GM23248 (cell line): ENCODE measurements at regions not wholly inside any gene's neighbourhood (a gene's known extent, or its start where the extent isn't known, plus 50 kb on each side); places are given as distances from the start of the nearest gene placed in this dataset.
A peak's percentile ranks its signal among the peaks of the same experiment; 100 is the strongest.

ENCODE experiments used
- DNase-seq: peaks from one replicate; pipeline ENCODE4 v3.0.0-alpha.2; 2015
- H2AFZ ChIP-seq: fragments of 200-600 bp; sonication (generic); 2 replicates; pipeline ENCODE4 v1.6.1; 2016; ENCODE audit warnings: antibody characterized with exemption
- H3F3A ChIP-seq: fragments of 200-600 bp; sonication (generic); 2 replicates; pipeline ENCODE4 v1.6.1; 2016; ENCODE audit warnings: mild to moderate bottlenecking, antibody characterized with exemption, mixed run types; ENCODE audit not compliant: insufficient read depth
- H3K27ac ChIP-seq: fragments of 200-600 bp; sonication (generic); 2 replicates; pipeline ENCODE4 v1.5.1; 2016; ENCODE audit warnings: mild to moderate bottlenecking
- H3K27me3 ChIP-seq: fragments of 200-600 bp; sonication (generic); replicated peaks from 2 replicates; pipeline ENCODE4 v1.6.1; 2016; ENCODE audit warnings: mild to moderate bottlenecking; ENCODE audit not compliant: insufficient read depth
- H3K36me3 ChIP-seq: fragments of 200-600 bp; sonication (generic); 2 replicates; pipeline ENCODE4 v1.6.1; 2016; ENCODE audit warnings: low read depth, mild to moderate bottlenecking
- H3K4me1 ChIP-seq: fragments of 200-600 bp; sonication (generic); 2 replicates; pipeline ENCODE4 v1.6.1; 2016; ENCODE audit warnings: mild to moderate bottlenecking; ENCODE audit not compliant: insufficient read depth
- H3K4me2 ChIP-seq: fragments of 200-600 bp; sonication (generic); one replicate; pipeline ENCODE4 v1.6.1; 2016; ENCODE audit warnings: mild to moderate bottlenecking; ENCODE audit not compliant: unreplicated experiment
- H3K4me3 ChIP-seq: fragments of 200-600 bp; sonication (generic); 2 replicates; pipeline ENCODE4 v1.5.1; 2016; ENCODE audit warnings: mild to moderate bottlenecking
- H3K79me2 ChIP-seq: fragments of 200-600 bp; sonication (generic); 2 replicates; pipeline ENCODE4 v1.6.1; 2016; ENCODE audit warnings: mild to moderate bottlenecking; ENCODE audit not compliant: insufficient read depth
- H3K9ac ChIP-seq: fragments of 200-600 bp; sonication (generic); 2 replicates; pipeline ENCODE4 v1.6.1; 2016; ENCODE audit warnings: mild to moderate bottlenecking
- H3K9me2 ChIP-seq: fragments of 200-600 bp; sonication (generic); 2 replicates; pipeline ENCODE4 v1.6.1; 2016; ENCODE audit warnings: mixed run types, mild to moderate bottlenecking, moderate library complexity; ENCODE audit not compliant: insufficient read depth
- H3K9me3 ChIP-seq: fragments of 200-600 bp; sonication (generic); one replicate; pipeline ENCODE4 v1.6.1; 2017; ENCODE audit warnings: low read depth
- H4K20me1 ChIP-seq: fragments of 200-600 bp; sonication (generic); 2 replicates; pipeline ENCODE4 v1.6.0; 2016; ENCODE audit not compliant: insufficient read depth
- EZH2 ChIP-seq: fragments of 200-600 bp; sonication (generic); IDR thresholded peaks from 2 replicates; pipeline ENCODE4 v1.6.1; 2018; ENCODE audit warnings: antibody characterized with exemption, mild to moderate bottlenecking; ENCODE audit not compliant: insufficient read depth, poor library complexity, severe bottlenecking
- EZH2phosphoT487 ChIP-seq: fragments of 200-600 bp; sonication (generic); IDR thresholded peaks from 2 replicates; pipeline ENCODE4 v1.6.1; 2018; ENCODE audit warnings: antibody characterized with exemption, moderate library complexity, mild to moderate bottlenecking, low read depth; ENCODE audit not compliant: insufficient read depth
- WGBS, 2 experiments: methylation state at CpG; one replicate each; pipeline ENCODE4 v1.1.6; 2015 to 2017; ENCODE audit warnings: low lambda C conversion rate in 2 of 2, low coverage in 1 of 2; ENCODE audit errors: missing lambda C conversion rate in 2 of 2; 5-methylcytosine and 5-hydroxymethylcytosine counted together
- in situ Hi-C: fragments of 300-500 bp; cut with MboI; formaldehyde crosslinking; loops from 2 replicates; pipeline ENCODE4 v1.15.0; 2020

GRCh38 chr7:20477067-20477466 lies 138.4 kb upstream of the ABCB5 start:
- no peak overlapping the region for H3K4me3 ChIP-seq
- H2AFZ ChIP-seq: no peak overlapping the region
- no peak overlapping the region for H3K27ac ChIP-seq
- H3K9me3 ChIP-seq: no peaks in the 10 kb centered on the region
- no peak overlapping the region for H3K9ac ChIP-seq
- TF ChIP-seq EZH2phosphoT487 (no peak), EZH2 (no peak)
- H3K4me2 ChIP-seq: no peak overlapping the region
- H3K9me2 ChIP-seq: no peaks in the 10 kb centered on the region
- H3K27me3 ChIP-seq: peaks cover 3% of the 10 kb centered on the region; the same call in 1 of the 2 replicates
- H4K20me1 ChIP-seq: no peaks in the 10 kb centered on the region
- H3K79me2 ChIP-seq: no peaks in the 10 kb centered on the region
- H3K36me3 ChIP-seq: no peaks in the 10 kb centered on the region
- 45 to 62% methylated on average over 1 of the region's 1 CpG for WGBS, 2 experiments
- no peaks in the 10 kb centered on the region for H3F3A ChIP-seq
- in situ Hi-C loops: no loop called here
- no peak for DNase-seq
- no peaks in the 10 kb centered on the region for H3K4me1 ChIP-seq

- H3K9me2 ChIP-seq: no peaks in the 10 kb centered on the region
- no peaks in the 10 kb centered on the region for H3F3A ChIP-seq
- H3K36me3 ChIP-seq: no peaks in the 10 kb centered on the region
- no peak overlapping the region for H3K9ac ChIP-seq
- H3K4me3 ChIP-seq: no peak overlapping the region
- H3K27me3 ChIP-seq: peaks cover 3% of the 10 kb centered on the region; the same call in 1 of the 2 replicates
- no peaks in the 10 kb centered on the region for H3K79me2 ChIP-seq
- H2AFZ ChIP-seq: no peak overlapping the region
- H3K9me3 ChIP-seq: no peaks in the 10 kb centered on the region
- H3K4me2 ChIP-seq: no peak overlapping the region
- no peaks in the 10 kb centered on the region for H4K20me1 ChIP-seq
- in situ Hi-C loops: no loop called here
- no peak for TF ChIP-seq EZH2phosphoT487
- TF ChIP-seq EZH2: no peak
- H3K4me1 ChIP-seq: no peaks in the 10 kb centered on the region
- no peak for DNase-seq
- no peak overlapping the region for H3K27ac ChIP-seq
Observed at GRCh38 chr7:20479706-20480105, 135.8 kb upstream of the ABCB5 start.

- Histone ChIP-seq H3K36me3 (no peaks in the 10 kb centered on the region), H3K27ac (no peak overlapping the region), H3K9me3 (no peaks in the 10 kb centered on the region), H3K9ac (no peak overlapping the region), H2AFZ (no peak overlapping the region), H3F3A (no peaks in the 10 kb centered on the region), H3K4me3 (no peak overlapping the region), H3K79me2 (no peaks in the 10 kb centered on the region), H3K27me3 (peaks cover 3% of the 10 kb centered on the region; the same call in 1 of the 2 replicates), H3K9me2 (no peaks in the 10 kb centered on the region), H3K4me1 (no peaks in the 10 kb centered on the region), H4K20me1 (no peaks in the 10 kb centered on the region), H3K4me2 (no peak overlapping the region)
- 34 to 45% methylated on average over 2 of the region's 2 CpGs for WGBS, 2 experiments
- peak; percentile 9 for DNase-seq
- in situ Hi-C loops: no loop called here
- TF ChIP-seq EZH2 (no peak), EZH2phosphoT487 (no peak)
Observed at GRCh38 chr7:20482071-20482470, 133.4 kb upstream of the ABCB5 start.

DNA sequence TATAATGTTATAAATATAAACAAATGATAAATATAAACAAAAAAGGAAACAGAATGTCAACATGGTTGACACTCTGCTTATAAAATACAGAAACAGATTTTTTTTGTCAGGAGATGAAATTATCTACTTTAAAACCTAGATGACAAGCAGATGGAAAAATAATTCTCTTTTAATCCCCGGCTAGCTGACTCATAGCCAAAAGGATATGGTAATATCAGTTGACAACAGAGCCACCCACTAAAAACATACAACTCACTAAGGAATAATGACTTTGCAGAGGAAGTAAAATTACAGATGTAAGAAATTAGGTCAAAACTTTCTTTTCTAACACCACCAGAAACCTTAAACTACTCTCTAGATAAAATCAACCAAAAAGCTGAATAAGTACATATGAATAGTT lies 131.1 kb upstream of the ABCB5 start:
- TF ChIP-seq EZH2phosphoT487 (no peak), EZH2 (no peak)
- no peaks in the 10 kb centered on the region for H4K20me1 ChIP-seq
- no peak overlapping the region for H3K9ac ChIP-seq
- no peak overlapping the region for H2AFZ ChIP-seq
- no peak overlapping the region for H3K4me3 ChIP-seq
- 0% methylated on average over 1 of the region's 1 CpG for whole genome bisulfite sequencing, 2 experiments
- no peaks in the 10 kb centered on the region for H3K4me1 ChIP-seq
- no peak overlapping the region for H3K4me2 ChIP-seq
- no peaks in the 10 kb centered on the region for H3K36me3 ChIP-seq
- no peaks in the 10 kb centered on the region for H3K79me2 ChIP-seq
- no peaks in the 10 kb centered on the region for H3F3A ChIP-seq
- in situ Hi-C loops: no loop called here
- H3K27ac ChIP-seq: no peak overlapping the region
- no peak for DNase-seq
- H3K9me3 ChIP-seq: peaks cover 9% of the 10 kb centered on the region
- peaks cover 3% of the 10 kb centered on the region; the same call in 1 of the 2 replicates for H3K27me3 ChIP-seq
- H3K9me2 ChIP-seq: no peaks in the 10 kb centered on the region

DNA sequence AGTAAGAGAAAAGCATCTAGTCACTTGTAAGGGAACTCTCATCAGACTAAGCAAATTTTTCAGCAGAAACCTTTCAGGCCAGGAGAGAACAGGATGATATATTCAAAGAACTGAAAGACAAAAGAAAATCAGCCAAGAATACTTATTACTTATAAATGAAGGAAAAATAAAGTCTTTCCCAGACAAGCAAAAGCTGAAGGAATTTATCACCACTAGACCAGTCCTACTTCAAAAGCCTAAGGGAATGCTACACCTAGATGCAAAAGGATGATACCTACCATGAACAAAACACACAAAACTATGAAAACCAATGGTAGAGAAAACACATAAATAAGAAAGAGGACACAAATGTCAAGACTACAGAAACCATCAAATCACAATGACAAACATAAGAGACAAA lies 126.6 kb upstream of the ABCB5 start:
- no peak overlapping the region for H3K9ac ChIP-seq
- TF ChIP-seq EZH2phosphoT487: no peak
- TF ChIP-seq EZH2: no peak

More for the DNA sequence above, 126.6 kb upstream of the ABCB5 start:
- no peak overlapping the region for H3K4me2 ChIP-seq
- no peak for DNase-seq
- H3K79me2 ChIP-seq: no peaks in the 10 kb centered on the region
- H3K9me3 ChIP-seq: peaks cover 9% of the 10 kb centered on the region
- no peak overlapping the region for H3K27ac ChIP-seq
- no peak overlapping the region for H3K4me3 ChIP-seq
- H3K27me3 ChIP-seq: no peaks in the 10 kb centered on the region
- H3F3A ChIP-seq: no peaks in the 10 kb centered on the region
- no peak overlapping the region for H2AFZ ChIP-seq
- no peaks in the 10 kb centered on the region for H3K36me3 ChIP-seq
- no peaks in the 10 kb centered on the region for H3K4me1 ChIP-seq
- in situ Hi-C loops: no loop called here
- no peaks in the 10 kb centered on the region for H3K9me2 ChIP-seq
- H4K20me1 ChIP-seq: no peaks in the 10 kb centered on the region
